BLaER1 (cell line): ENCODE measurements at regions not wholly inside any gene's neighbourhood (a gene's known extent, or its start where the extent isn't known, plus 50 kb on each side); places are given as distances from the start of the nearest gene placed in this dataset.
A peak's percentile ranks its signal among the peaks of the same experiment; 100 is the strongest.

Experiments used
- H3K27ac ChIP-seq: shearing (Covaris generic); formaldehyde crosslinking; 2 replicates; pipeline ENCODE4 v1.8.1; 2022
- H3K27me3 ChIP-seq: shearing (Covaris generic); formaldehyde crosslinking; 2 replicates; pipeline ENCODE4 v1.8.1; 2022
- H3K36me3 ChIP-seq: shearing (Covaris generic); formaldehyde crosslinking; 2 replicates; pipeline ENCODE4 v1.8.1; 2022
- H3K4me1 ChIP-seq: shearing (Covaris generic); formaldehyde crosslinking; 2 replicates; pipeline ENCODE4 v1.8.1; 2022
- H3K4me2 ChIP-seq: shearing (Covaris generic); formaldehyde crosslinking; 2 replicates; pipeline ENCODE4 v1.8.1; 2022
- H3K4me3 ChIP-seq: shearing (Covaris generic); formaldehyde crosslinking; 2 replicates; pipeline ENCODE4 v1.8.1; 2022
- H3K9ac ChIP-seq: shearing (Covaris generic); formaldehyde crosslinking; 2 replicates; pipeline ENCODE4 v1.8.1; 2022
- H3K9me3 ChIP-seq: shearing (Covaris generic); formaldehyde crosslinking; 2 replicates; pipeline ENCODE4 v1.8.1; 2022
- H4K20me1 ChIP-seq: shearing (Covaris generic); formaldehyde crosslinking; 2 replicates; pipeline ENCODE4 v1.8.1; 2022
- Cebpa-rat ChIP-seq: shearing (Covaris generic); IDR thresholded peaks from 2 replicates; pipeline ENCODE4 v1.8.1; 2022

DNA sequence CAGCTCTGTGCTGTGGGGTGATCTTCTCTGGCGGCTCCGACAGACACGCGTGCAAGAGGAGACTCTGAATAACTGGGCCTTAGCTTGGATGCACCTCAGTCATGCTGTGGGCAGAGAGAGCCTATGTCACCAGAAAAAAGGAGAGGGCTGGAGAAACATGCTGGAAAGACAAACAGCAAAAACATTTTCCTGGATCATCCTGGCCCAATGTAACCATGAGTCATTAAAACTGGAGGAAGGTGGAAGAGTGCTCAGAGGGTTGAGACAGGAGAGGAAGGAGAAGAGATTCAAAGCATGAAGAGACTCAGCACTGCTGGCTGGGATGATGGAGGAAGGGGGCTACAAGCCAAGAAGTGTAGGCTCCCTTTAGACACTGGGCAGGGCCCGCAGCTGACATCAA, 292.0 kb downstream of the CDH26 start:
- no peaks in the 10 kb centered on the region for H3K36me3 ChIP-seq
- no peak overlapping the region for H3K9ac ChIP-seq
- no peak for TF ChIP-seq Cebpa-rat
- H3K27me3 ChIP-seq = 0 out of 2 replicates have a peak, but pooled peaks cover 3% of the 10 kb centered on the region
- H3K4me3 ChIP-seq = no peak overlapping the region
- H3K9me3 ChIP-seq = peaks cover 7% of the 10 kb centered on the region
- H3K4me2 ChIP-seq = 0 out of 2 replicates have a peak overlapping the region, but pooled peaks have one; percentile 27
- no peaks in the 10 kb centered on the region for H4K20me1 ChIP-seq
- peaks cover 15% of the 10 kb centered on the region for H3K4me1 ChIP-seq
- no peak overlapping the region for H3K27ac ChIP-seq

DNA sequence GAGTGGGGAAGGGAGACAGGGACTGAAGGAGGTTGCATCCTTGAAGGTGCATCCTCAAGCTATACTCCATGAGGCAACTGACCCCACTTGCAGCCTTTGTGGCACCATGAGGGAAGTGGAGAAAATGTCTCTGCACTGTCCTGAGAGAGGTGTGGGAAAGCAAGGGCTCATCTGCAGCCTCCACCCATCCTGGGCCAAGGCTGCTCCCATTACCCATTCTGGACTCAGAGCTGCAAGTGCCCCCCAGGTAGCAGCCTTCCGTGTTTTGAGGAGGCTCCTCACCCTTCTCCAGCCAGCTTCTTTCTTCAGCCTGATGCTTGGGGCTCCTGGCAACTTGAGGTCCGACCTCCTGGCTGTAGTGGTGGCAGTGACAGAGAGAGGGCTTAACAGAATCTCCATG, 294.6 kb downstream of the CDH26 start:
- Histone ChIP-seq H3K4me2 (no peak overlapping the region), H3K9ac (no peak overlapping the region), H3K4me3 (no peak overlapping the region), H3K36me3 (no peaks in the 10 kb centered on the region), H3K4me1 (peaks cover 25% of the 10 kb centered on the region), H4K20me1 (no peaks in the 10 kb centered on the region), H3K27me3 (no peaks in the 10 kb centered on the region), H3K27ac (no peak overlapping the region), H3K9me3 (peaks cover 7% of the 10 kb centered on the region)
- no peak for TF ChIP-seq Cebpa-rat

DNA sequence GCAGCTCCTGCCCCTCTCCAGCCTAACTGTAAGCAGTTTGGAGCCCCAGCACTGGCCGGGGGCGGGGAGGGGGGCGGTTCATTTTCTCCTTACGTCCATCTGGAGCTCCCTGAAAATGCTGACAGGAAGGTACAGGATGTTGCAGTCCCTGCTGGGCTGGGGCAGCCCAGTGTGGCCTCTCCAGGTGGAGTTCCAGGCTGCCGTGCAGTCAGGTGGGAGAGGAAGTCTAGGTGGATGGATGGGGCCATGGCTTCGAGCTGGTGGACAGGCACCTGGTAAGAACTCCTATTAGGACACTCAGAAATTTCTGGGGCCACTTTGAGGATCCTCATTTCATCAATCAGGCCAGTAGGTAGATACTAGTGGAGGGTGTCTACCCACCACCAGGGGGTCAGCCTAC, 295.2 kb downstream of the CDH26 start:
- Histone ChIP-seq H3K4me3 (no peak overlapping the region), H3K4me1 (peaks cover 25% of the 10 kb centered on the region), H3K27ac (no peak overlapping the region), H3K27me3 (no peaks in the 10 kb centered on the region), H3K4me2 (no peak overlapping the region), H3K36me3 (no peaks in the 10 kb centered on the region), H3K9ac (no peak overlapping the region), H4K20me1 (no peaks in the 10 kb centered on the region), H3K9me3 (peaks cover 7% of the 10 kb centered on the region)
- no peak for TF ChIP-seq Cebpa-rat

DNA sequence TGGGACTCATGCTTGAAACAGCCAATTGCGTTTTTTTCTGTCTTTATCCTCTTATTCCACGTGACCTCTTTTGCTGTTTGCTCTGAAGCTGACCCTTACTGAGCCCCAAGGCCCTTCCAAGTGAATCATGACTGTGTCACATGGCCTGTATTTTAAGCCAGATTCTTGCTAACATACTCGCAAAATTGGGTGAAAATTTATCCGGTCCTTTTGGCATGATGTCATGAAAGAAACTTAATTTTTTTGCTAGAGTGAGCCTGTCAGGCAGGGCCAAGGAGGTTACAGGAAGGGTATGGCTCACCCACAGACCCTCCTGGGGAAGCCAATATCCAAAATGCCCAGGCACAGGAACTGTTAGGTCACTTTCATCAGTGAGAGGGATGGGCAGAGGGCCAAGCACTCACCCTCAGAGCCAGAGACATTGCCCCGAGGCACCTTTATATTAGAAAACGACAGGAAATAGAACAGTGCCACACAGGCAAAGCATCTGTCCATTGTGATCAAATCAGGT, 296.7 kb downstream of the CDH26 start:
- H3K27ac ChIP-seq = peak overlapping the region; percentile 21; the same call in 1 of the 2 replicates

DNA sequence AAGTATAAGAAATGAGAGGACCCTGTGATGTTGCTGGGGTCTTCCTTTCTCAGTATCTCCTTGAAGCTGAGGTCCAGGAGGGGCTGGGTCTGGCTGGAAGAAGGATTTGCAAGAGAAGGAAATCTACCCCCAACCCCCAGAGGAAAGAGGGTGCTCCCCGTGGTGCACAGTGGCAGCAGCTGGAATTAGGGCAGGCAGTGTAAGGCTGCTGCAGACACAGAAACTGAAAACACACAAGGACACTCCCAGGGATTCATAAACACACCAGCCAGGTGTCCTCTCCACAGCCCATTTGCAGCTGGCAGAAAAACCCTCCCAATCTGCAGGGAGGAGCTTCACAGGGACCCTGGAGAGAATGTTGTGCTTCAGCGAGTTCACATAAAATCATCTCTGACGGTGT, 297.2 kb downstream of the CDH26 start:
- Histone ChIP-seq H3K36me3 (no peaks in the 10 kb centered on the region), H3K27me3 (no peaks in the 10 kb centered on the region), H3K9me3 (peaks cover 2% of the 10 kb centered on the region), H3K9ac (no peak overlapping the region), H4K20me1 (no peaks in the 10 kb centered on the region), H3K4me1 (peaks cover 23% of the 10 kb centered on the region), H3K4me3 (no peak overlapping the region), H3K4me2 (peak overlapping the region; percentile 67), H3K27ac (no peak overlapping the region)
- no peak for TF ChIP-seq Cebpa-rat

More for the DNA sequence above, 296.7 kb downstream of the CDH26 start:
- no peaks in the 10 kb centered on the region for H4K20me1 ChIP-seq
- peak overlapping the region; percentile 67 for H3K4me2 ChIP-seq
- H3K4me1 ChIP-seq = peaks cover 25% of the 10 kb centered on the region
- H3K27me3 ChIP-seq = no peaks in the 10 kb centered on the region
- no peak overlapping the region for H3K9ac ChIP-seq
- peaks cover 7% of the 10 kb centered on the region for H3K9me3 ChIP-seq
- no peaks in the 10 kb centered on the region for H3K36me3 ChIP-seq
- TF ChIP-seq Cebpa-rat = no peak
- no peak overlapping the region for H3K4me3 ChIP-seq

DNA sequence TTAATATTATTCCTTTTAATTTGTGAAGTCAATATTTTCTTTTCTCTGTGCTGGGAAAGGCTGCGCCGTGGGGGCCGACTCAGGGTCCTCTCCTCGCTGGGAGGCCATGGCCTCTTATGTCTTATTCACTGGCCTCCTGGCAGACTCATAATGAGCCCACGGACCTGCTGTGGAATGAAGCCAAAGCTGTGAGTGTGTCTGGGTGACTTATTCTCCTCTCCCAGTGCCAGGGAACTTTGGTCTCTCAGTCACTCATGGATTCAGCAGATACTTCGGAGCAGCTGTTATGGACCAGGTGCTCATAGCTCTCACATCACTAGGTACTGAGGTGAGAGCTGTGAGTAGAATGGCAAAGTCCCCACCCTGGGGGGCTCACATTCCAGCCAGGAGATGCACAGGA, 297.6 kb downstream of the CDH26 start:
- no peaks in the 10 kb centered on the region for H4K20me1 ChIP-seq
- H3K27me3 ChIP-seq = no peaks in the 10 kb centered on the region
- H3K4me3 ChIP-seq = no peak overlapping the region
- no peak for TF ChIP-seq Cebpa-rat
- peaks cover 18% of the 10 kb centered on the region for H3K4me1 ChIP-seq
- H3K36me3 ChIP-seq = no peaks in the 10 kb centered on the region
- no peak overlapping the region for H3K9ac ChIP-seq
- no peak overlapping the region for H3K27ac ChIP-seq
- peak overlapping the region; percentile 67 for H3K4me2 ChIP-seq
- no peaks in the 10 kb centered on the region for H3K9me3 ChIP-seq

DNA sequence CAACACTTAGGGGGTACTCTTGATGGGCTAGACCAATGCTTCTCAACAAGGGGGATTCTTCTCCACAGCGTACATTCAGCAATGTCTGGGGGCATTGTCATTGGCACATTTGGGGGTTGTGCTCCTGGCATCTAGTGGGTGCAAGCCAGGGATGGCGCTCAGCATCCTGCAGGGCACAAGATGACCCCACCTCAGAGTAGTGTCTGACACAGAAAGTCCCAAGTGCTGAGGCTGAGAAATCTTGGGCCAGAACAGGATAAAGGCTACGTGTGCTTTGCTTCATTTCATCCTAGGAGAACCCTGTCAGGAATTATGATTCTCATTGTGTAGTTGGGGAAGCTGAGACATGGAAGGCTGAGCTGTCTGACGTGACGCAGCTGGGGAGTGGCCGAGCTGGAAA, 298.6 kb downstream of the CDH26 start:
- H3K9me3 ChIP-seq = no peaks in the 10 kb centered on the region
- H3K27ac ChIP-seq = no peak overlapping the region
- TF ChIP-seq Cebpa-rat = no peak
- peaks cover 24% of the 10 kb centered on the region for H3K4me1 ChIP-seq
- H3K27me3 ChIP-seq = no peaks in the 10 kb centered on the region
- H3K4me2 ChIP-seq = no peak overlapping the region
- H3K4me3 ChIP-seq = no peak overlapping the region
- no peaks in the 10 kb centered on the region for H3K36me3 ChIP-seq
- H4K20me1 ChIP-seq = no peaks in the 10 kb centered on the region
- H3K9ac ChIP-seq = no peak overlapping the region

DNA sequence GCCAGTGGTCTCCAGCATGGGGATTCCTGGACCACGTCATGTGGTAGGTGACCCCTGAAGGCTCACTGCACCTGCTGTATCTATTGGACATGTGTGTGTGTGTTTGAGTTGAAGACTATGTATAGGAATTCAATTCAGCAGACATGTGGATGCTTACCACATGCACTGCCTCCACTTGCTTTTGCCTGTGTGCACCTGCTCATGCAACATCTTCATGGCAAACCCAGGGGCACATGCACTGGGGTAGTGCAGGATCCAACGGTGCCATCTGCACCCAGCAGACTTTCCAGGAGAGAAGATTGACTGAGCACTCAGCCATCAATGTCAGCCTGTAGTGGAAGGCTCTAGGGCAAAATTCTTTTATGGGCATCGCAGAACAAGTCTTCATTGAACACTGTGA, 299.4 kb downstream of the CDH26 start:
- Histone ChIP-seq H3K9me3 (no peaks in the 10 kb centered on the region), H3K4me3 (no peak overlapping the region), H3K4me2 (no peak overlapping the region), H3K27me3 (no peaks in the 10 kb centered on the region), H4K20me1 (no peaks in the 10 kb centered on the region), H3K27ac (no peak overlapping the region), H3K4me1 (peaks cover 26% of the 10 kb centered on the region), H3K36me3 (no peaks in the 10 kb centered on the region), H3K9ac (no peak overlapping the region)
- TF ChIP-seq Cebpa-rat = no peak

DNA sequence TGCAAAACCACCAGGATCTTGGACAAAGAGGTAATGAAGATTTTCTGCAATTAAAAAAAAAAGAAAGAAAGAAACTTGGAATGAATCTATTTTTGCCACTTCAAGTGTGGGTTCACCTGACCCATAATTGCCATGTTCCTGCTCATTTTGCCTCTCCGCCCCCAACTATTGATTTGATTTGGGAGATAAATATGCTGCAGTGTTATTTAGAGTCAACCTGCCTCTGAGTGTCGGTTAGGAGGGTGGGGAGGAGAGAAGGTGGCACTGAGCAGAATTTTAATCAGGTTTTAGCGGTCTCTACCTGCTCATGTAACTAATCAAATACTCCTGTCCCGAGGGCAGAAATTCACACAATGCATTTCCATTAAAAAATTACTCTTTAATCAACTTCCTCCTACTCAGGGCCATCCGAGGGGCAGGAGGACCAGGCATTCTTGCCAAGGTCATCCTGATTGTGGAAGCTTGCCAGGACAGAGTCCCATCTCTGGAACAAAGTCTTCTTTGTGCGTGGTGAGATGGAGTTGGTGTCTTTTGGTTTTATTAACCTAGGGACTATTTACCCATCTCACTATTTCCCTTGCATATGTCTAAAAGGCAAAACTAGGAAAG, 300.1 kb downstream of the CDH26 start:
- H4K20me1 ChIP-seq = no peaks in the 10 kb centered on the region
- no peaks in the 10 kb centered on the region for H3K9me3 ChIP-seq
- no peak overlapping the region for H3K27ac ChIP-seq
- no peak overlapping the region for H3K9ac ChIP-seq
- H3K36me3 ChIP-seq = no peaks in the 10 kb centered on the region
- H3K4me2 ChIP-seq = no peak overlapping the region
- no peak overlapping the region for H3K4me3 ChIP-seq
- peaks cover 26% of the 10 kb centered on the region for H3K4me1 ChIP-seq
- TF ChIP-seq Cebpa-rat = no peak
- H3K27me3 ChIP-seq = no peaks in the 10 kb centered on the region

DNA sequence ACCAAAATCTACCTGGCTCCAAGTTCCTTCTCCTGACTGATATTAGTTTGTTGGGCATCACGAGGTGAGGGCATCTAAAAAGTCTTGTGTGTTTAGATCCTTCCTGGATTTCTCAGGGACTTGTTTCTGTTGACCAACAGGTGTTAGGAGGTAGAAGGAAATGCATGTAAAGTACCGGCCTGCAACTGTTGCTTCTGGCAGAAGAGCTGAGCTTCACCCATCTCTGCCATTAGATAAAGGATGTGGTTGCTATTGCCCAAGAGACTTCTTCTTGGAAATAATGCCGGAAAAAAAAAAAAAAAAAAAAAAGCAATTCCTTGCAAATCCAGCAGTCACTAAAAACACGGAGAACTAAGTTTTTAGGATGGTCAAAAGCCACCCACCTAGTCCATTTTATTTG, 303.1 kb downstream of the CDH26 start:
- Histone ChIP-seq H4K20me1 (no peaks in the 10 kb centered on the region), H3K9ac (no peak overlapping the region), H3K27ac (no peak overlapping the region), H3K4me2 (0 out of 2 replicates have a peak overlapping the region, but pooled peaks have one; percentile 5), H3K27me3 (no peaks in the 10 kb centered on the region), H3K36me3 (no peaks in the 10 kb centered on the region), H3K4me3 (no peak overlapping the region), H3K9me3 (no peaks in the 10 kb centered on the region), H3K4me1 (peaks cover 29% of the 10 kb centered on the region)
- TF ChIP-seq Cebpa-rat = no peak
